Endothelial cell of umbilical vein (primary cell): ENCODE measurements at regions not wholly inside any gene's neighbourhood (a gene's known extent, or its start where the extent isn't known, plus 50 kb on each side); places are given as distances from the start of the nearest gene placed in this dataset.

Source experiments
- BruUV-seq: library from RNA; stranded (reverse); fragments of 400-500 nt; replicated peaks from 2 replicates; lab custom pipeline; 2021; lab: Mats Ljungman, UMichigan
- CTCF ChIA-PET: fragments of 300-600, 350-600 bp; sonication (Branson Sonifier 250); formaldehyde crosslinking; loops from one replicate; lab custom pipeline; 2021; ENCODE audit warnings: antibody characterized with exemption, inconsistent platforms; lab: Charles Lee
- POLR2A ChIA-PET: fragments of 300-600, 350-600 bp; sonication (Branson Sonifier 250); formaldehyde crosslinking; loops from one replicate; lab custom pipeline; 2021; ENCODE audit warnings: antibody characterized with exemption, inconsistent platforms; lab: Charles Lee
- DNase-seq: peaks from one replicate; pipeline ENCODE4 v3.0.0-alpha.2; 2011; ENCODE audit warnings: low read depth, low spot score
- FAIRE-seq: peaks from 2 replicates; lab custom pipeline; 2011; peaks lifted over from hg19 to GRCh38; lab: Jason Lieb, UNC
- H2AFZ ChIP-seq: 2 replicates; pipeline ENCODE4 v1.6.0; 2012; ENCODE audit warnings: low read depth, low read length, control low read depth, inconsistent platforms
- H3K27ac ChIP-seq: 2 replicates; pipeline ENCODE4 v1.5.1; 2011; ENCODE audit warnings: low read depth, mild to moderate bottlenecking, control low read depth, low read length, moderate library complexity; ENCODE audit not compliant: insufficient read depth
- H3K27me3 ChIP-seq, 2 experiments: 2 replicates each; pipeline versions ENCODE4 v1.6.0 to v1.6.1; 2011; ENCODE audit warnings: low read length in 2 of 2, mixed read lengths in 1 of 2; ENCODE audit not compliant: control insufficient read depth in 2 of 2, insufficient read depth in 2 of 2
- H3K36me3 ChIP-seq, 2 experiments: 2 replicates in 1 of 2; 3 replicates in 1 of 2; pipeline ENCODE4 v1.5.1; 2011; ENCODE audit warnings: low read length in 2 of 2, mild to moderate bottlenecking in 1 of 2, moderate library complexity in 1 of 2; ENCODE audit not compliant: control insufficient read depth in 2 of 2, insufficient read depth in 2 of 2; ENCODE audit errors: extremely low read depth in 1 of 2
- H3K4me1 ChIP-seq: 3 replicates; pipeline ENCODE4 v1.5.1; 2011; ENCODE audit warnings: mild to moderate bottlenecking, low read length; ENCODE audit not compliant: control insufficient read depth, insufficient read depth; ENCODE audit errors: extremely low read depth
- H3K4me2 ChIP-seq: 2 replicates; pipeline ENCODE4 v1.6.1; 2011; ENCODE audit warnings: low read length, control low read depth, mixed read lengths; ENCODE audit not compliant: insufficient read depth
- H3K4me3 ChIP-seq, 3 experiments: fragments of 200-600 bp in 1 of 3; sonication (generic), shearing (Covaris generic) in 1 of 3; replicated peaks in 1 of 3; 2 replicates each; pipeline ENCODE4 v1.5.1; 2011 to 2016; ENCODE audit warnings: control low read depth in 3 of 3, low read length in 3 of 3, mild to moderate bottlenecking in 2 of 3, inconsistent platforms in 1 of 3, low read depth in 1 of 3, moderate library complexity in 1 of 3; ENCODE audit not compliant: insufficient read depth in 1 of 3
- H3K79me2 ChIP-seq: 2 replicates; pipeline ENCODE4 v1.6.0; 2012; ENCODE audit warnings: low read length, inconsistent platforms; ENCODE audit not compliant: control insufficient read depth, insufficient read depth
- H3K9ac ChIP-seq: replicated peaks from 2 replicates; pipeline ENCODE3; 2011; ENCODE audit warnings: low read length, control low read depth; ENCODE audit not compliant: insufficient read depth; ENCODE audit errors: extremely low read depth
- H3K9me1 ChIP-seq: replicated peaks from 3 replicates; pipeline ENCODE4 v1.6.0; 2011; ENCODE audit warnings: mild to moderate bottlenecking, low read length; ENCODE audit not compliant: control insufficient read depth, insufficient read depth; ENCODE audit errors: extremely low read depth
- H3K9me3 ChIP-seq: replicated peaks from 2 replicates; pipeline ENCODE4 v1.5.1; 2012; ENCODE audit warnings: low read length, inconsistent platforms; ENCODE audit not compliant: control insufficient read depth, insufficient read depth
- H4K20me1 ChIP-seq: replicated peaks from 2 replicates; pipeline ENCODE3; 2011; ENCODE audit warnings: mild to moderate bottlenecking, low read length; ENCODE audit not compliant: control insufficient read depth, insufficient read depth; ENCODE audit errors: extremely low read depth
- EZH2 ChIP-seq: IDR thresholded peaks from 2 replicates; pipeline ENCODE4 v1.6.1; 2012; ENCODE audit warnings: borderline replicate concordance, low read depth, mild to moderate bottlenecking, moderate library complexity, low read length, inconsistent platforms; ENCODE audit not compliant: severe bottlenecking
- FOS ChIP-seq: IDR thresholded peaks from 2 replicates; pipeline ENCODE4 v1.6.1; 2011; ENCODE audit warnings: mild to moderate bottlenecking, low read length, moderate library complexity, borderline replicate concordance; ENCODE audit not compliant: insufficient read depth
- GATA2 ChIP-seq: IDR thresholded peaks from 2 replicates; pipeline ENCODE4 v1.7.0; 2011; ENCODE audit warnings: low read depth, mild to moderate bottlenecking, moderate library complexity, mixed read lengths, low read length; ENCODE audit not compliant: insufficient read length, insufficient read depth
- JUN ChIP-seq: IDR thresholded peaks from 2 replicates; pipeline ENCODE4 v1.6.1; 2011; ENCODE audit warnings: borderline replicate concordance, low read depth; ENCODE audit not compliant: insufficient read length, insufficient read depth
- MAX ChIP-seq: IDR thresholded peaks from 2 replicates; pipeline ENCODE4 v1.6.1; 2011; ENCODE audit not compliant: insufficient read depth, insufficient read length
- MYC ChIP-seq: IDR thresholded peaks from one replicate; pipeline ENCODE4 v1.6.1; 2011; ENCODE audit warnings: mild to moderate bottlenecking, low read depth, low read length
- POLR2A ChIP-seq: IDR thresholded peaks from 2 replicates; pipeline ENCODE4 v1.6.1; 2012; ENCODE audit warnings: low read depth, mild to moderate bottlenecking, control low read depth, low read length
- POLR2AphosphoS5 ChIP-seq: IDR thresholded peaks from 2 replicates; pipeline ENCODE4 v1.6.1; 2012; ENCODE audit warnings: low read depth, mild to moderate bottlenecking, control low read depth, low read length, moderate library complexity; ENCODE audit not compliant: insufficient read depth
- dilution Hi-C: fragments of 300-500 bp; cut with MboI; formaldehyde crosslinking; loops from one replicate; pipeline ENCODE4 v1.15.0; 2019; ENCODE audit warnings: low sequenced_read_pairs; ENCODE audit not compliant: extremely low pct_ligation_motif_present
- intact Hi-C: fragments of 100-400 bp; cut with micrococcal nuclease; formaldehyde crosslinking; loops from one replicate; pipeline ENCODE4 v1.10.0; 2022
- TF ChIP-seq, protein P1 (sequence below), 2 donors: IDR thresholded peaks; 1 replicate in 1 of 2; 2 replicates in 1 of 2; pipeline ENCODE4 v1.5.1; 2011; ENCODE audit warnings: low read length in 2 of 2, mild to moderate bottlenecking in 2 of 2, moderate library complexity in 2 of 2, control low read depth in 1 of 2, inconsistent platforms in 1 of 2, low read depth in 1 of 2; ENCODE audit not compliant: insufficient read depth in 1 of 2; ENCODE audit errors: extremely low read depth in 1 of 2

- intact Hi-C loops: no loop called here
- FAIRE-seq: no peak
- H3K27ac ChIP-seq: no peak overlapping the region
These were observed 119.3 kb downstream of the CRLF2 start for GRCh38 chrX:1093121-1093520.

More at GRCh38 chrX:1093121-1093520, 119.3 kb downstream of the CRLF2 start:
- no peaks in the 10 kb centered on the region for H4K20me1 ChIP-seq
- BruUV-seq: no TSS peak
- DNase-seq: no peak
- H3K9ac ChIP-seq: no peak overlapping the region
- ChIA-PET CTCF (no interaction called here), POLR2A (no interaction called here)
- H3K9me3 ChIP-seq: peaks cover 5% of the 10 kb centered on the region
- no peaks in the 10 kb centered on the region for H3K79me2 ChIP-seq
- no peak overlapping the region for H3K4me3 ChIP-seq
- no peak overlapping the region for H2AFZ ChIP-seq
- dilution Hi-C loops: no loop called here
- no peaks in the 10 kb centered on the region for H3K9me1 ChIP-seq
- TF ChIP-seq MAX: no peak
- TF ChIP-seq EZH2: no peak
- TF ChIP-seq POLR2A: no peak
- TF ChIP-seq, protein P1, sequence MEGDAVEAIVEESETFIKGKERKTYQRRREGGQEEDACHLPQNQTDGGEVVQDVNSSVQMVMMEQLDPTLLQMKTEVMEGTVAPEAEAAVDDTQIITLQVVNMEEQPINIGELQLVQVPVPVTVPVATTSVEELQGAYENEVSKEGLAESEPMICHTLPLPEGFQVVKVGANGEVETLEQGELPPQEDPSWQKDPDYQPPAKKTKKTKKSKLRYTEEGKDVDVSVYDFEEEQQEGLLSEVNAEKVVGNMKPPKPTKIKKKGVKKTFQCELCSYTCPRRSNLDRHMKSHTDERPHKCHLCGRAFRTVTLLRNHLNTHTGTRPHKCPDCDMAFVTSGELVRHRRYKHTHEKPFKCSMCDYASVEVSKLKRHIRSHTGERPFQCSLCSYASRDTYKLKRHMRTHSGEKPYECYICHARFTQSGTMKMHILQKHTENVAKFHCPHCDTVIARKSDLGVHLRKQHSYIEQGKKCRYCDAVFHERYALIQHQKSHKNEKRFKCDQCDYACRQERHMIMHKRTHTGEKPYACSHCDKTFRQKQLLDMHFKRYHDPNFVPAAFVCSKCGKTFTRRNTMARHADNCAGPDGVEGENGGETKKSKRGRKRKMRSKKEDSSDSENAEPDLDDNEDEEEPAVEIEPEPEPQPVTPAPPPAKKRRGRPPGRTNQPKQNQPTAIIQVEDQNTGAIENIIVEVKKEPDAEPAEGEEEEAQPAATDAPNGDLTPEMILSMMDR (IDR thresholded peaks at IDR 0.05; ENCODE audit: extremely low read depth in 1 of 2, insufficient read depth in 1 of 2, low read depth in 1 of 2, low read length in 2 of 2): no peak
- TF ChIP-seq JUN: no peak
- TF ChIP-seq MYC: no peak
- no peak for TF ChIP-seq FOS
- no peak for TF ChIP-seq POLR2AphosphoS5
- TF ChIP-seq GATA2: no peak
- no peaks in the 10 kb centered on the region for H3K4me1 ChIP-seq
- no peaks in the 10 kb centered on the region for H3K27me3 ChIP-seq
- no peaks in the 10 kb centered on the region for H3K36me3 ChIP-seq
- no peak overlapping the region for H3K4me2 ChIP-seq
